Adrenal gland (tissue), 9 donors: ENCODE measurements at regions not wholly inside any gene's neighbourhood (a gene's known extent, or its start where the extent isn't known, plus 50 kb on each side); places are given as distances from the start of the nearest gene placed in this dataset.

Experiments used
- DNase-seq, 7 donors: peaks; one replicate each; pipeline ENCODE4 v3.0.0-alpha.2; 2019 to 2020
- H3K27ac ChIP-seq, 5 donors: fragments of 200-600 bp; sonication (generic) in 4 of 5; 1 replicate in 3 of 5; 2 replicates in 2 of 5; pipeline versions ENCODE4 v1.5.1 to v1.8.0; 2016 to 2020; ENCODE audit warnings: mild to moderate bottlenecking in 1 of 5
- H3K27me3 ChIP-seq: fragments of 200-600 bp; 2 replicates; pipeline ENCODE4 v1.8.0; 2021
- H3K36me3 ChIP-seq, 2 donors: fragments of 200-600 bp; replicated peaks in 1 of 2; 1 replicate in 1 of 2; 2 replicates in 1 of 2; pipeline versions ENCODE4 v1.5.1 to v1.8.0; 2018 to 2022
- H3K4me1 ChIP-seq, 2 donors: fragments of 200-600 bp; replicated peaks in 1 of 2; 1 replicate in 1 of 2; 2 replicates in 1 of 2; pipeline versions ENCODE4 v1.5.1 to v1.8.0; 2018 to 2021
- H3K4me3 ChIP-seq, 4 donors: fragments of 200-600 bp; sonication (generic) in 3 of 4; one replicate each; pipeline ENCODE4 v1.5.1; 2016 to 2018
- H3K9me3 ChIP-seq, 3 donors: fragments of 200-600 bp; sonication (generic) in 1 of 3; replicated peaks in 1 of 3; 1 replicate in 2 of 3; 2 replicates in 1 of 3; pipeline versions ENCODE4 v1.5.1 to v1.8.0; 2016 to 2021
- POLR2A ChIP-seq, 2 donors: fragments of 450-650 bp; IDR thresholded peaks; one replicate each; pipeline ENCODE4 v1.6.1; 2017; ENCODE audit warnings: antibody characterized with exemption in 2 of 2, mild to moderate bottlenecking in 2 of 2, moderate library complexity in 1 of 2
- WGBS, 4 donors: extraction: QIAGEN DNeasy Blood & Tissue Kit in 2 of 4; methylation state at CpG; one replicate each; pipeline versions ENCODE4 v1.1.5 to v1.1.7; 2013 to 2017; 5-methylcytosine and 5-hydroxymethylcytosine counted together
- intact Hi-C, 2 donors: fragments of 100-400 bp; cut with DNase I; formaldehyde crosslinking; loops; one replicate each; pipeline versions ENCODE4 v1.14.1 to v1.15.0; 2022 to 2023
- TF ChIP-seq, protein P1 (sequence below), 6 experiments: fragments of 450-650 bp in 4 of 6; fragments of 200-600 bp in 2 of 6; sonication (generic) in 1 of 6; IDR thresholded peaks; 1 replicate in 5 of 6; 2 replicates in 1 of 6; pipeline versions ENCODE4 v1.5.1 to v1.8.0; 2016 to 2021; ENCODE audit warnings: antibody characterized with exemption in 6 of 6, mild to moderate bottlenecking in 2 of 6, moderate library complexity in 1 of 6
- donor health status: healthy with polysubstance abuse.
- donor health status: Bipolar disorder and iron deficiency.
- donor health status: DM: yes; HTN: yes; CAD: no.
- donor health status: DM: no; HTN: no; CAD: no.
- donor health status: DM: no; HTN: no; CAD: no.

DNA sequence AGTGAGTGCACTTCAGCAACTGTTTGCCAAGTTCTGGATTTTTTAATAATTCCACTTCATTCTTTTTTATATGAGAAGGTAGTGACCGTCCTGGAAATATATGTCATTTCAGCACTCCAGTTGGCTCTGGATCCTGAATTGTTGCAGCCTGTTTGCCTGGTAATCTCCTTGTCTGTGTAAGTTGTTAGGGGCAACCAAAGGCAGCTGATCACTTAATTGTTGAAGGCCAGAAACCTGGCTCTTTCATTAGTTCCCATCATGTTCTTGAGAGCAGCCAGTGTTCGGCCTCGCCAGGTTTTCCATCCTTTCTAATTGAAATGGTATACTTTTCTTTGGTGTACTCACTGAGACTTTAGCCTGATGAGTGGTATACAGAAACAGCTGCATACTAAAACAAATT is 168.6 kb downstream of the SOX2 start:
- intact Hi-C loops, result no loop called here
- H3K4me1 ChIP-seq, result no peaks in the 10 kb centered on the region
- H3K36me3 ChIP-seq, result no peaks in the 10 kb centered on the region
- H3K27me3 ChIP-seq, result no peaks in the 10 kb centered on the region
- H3K4me3 ChIP-seq, result no peak overlapping the region
- H3K27ac ChIP-seq, result no peak overlapping the region
- no peak for TF ChIP-seq POLR2A (IDR thresholded peaks at IDR 0.05)
- TF ChIP-seq, protein P1, sequence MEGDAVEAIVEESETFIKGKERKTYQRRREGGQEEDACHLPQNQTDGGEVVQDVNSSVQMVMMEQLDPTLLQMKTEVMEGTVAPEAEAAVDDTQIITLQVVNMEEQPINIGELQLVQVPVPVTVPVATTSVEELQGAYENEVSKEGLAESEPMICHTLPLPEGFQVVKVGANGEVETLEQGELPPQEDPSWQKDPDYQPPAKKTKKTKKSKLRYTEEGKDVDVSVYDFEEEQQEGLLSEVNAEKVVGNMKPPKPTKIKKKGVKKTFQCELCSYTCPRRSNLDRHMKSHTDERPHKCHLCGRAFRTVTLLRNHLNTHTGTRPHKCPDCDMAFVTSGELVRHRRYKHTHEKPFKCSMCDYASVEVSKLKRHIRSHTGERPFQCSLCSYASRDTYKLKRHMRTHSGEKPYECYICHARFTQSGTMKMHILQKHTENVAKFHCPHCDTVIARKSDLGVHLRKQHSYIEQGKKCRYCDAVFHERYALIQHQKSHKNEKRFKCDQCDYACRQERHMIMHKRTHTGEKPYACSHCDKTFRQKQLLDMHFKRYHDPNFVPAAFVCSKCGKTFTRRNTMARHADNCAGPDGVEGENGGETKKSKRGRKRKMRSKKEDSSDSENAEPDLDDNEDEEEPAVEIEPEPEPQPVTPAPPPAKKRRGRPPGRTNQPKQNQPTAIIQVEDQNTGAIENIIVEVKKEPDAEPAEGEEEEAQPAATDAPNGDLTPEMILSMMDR (IDR thresholded peaks at IDR 0.05), result no peak
- H3K9me3 ChIP-seq, result no peaks in the 10 kb centered on the region
- peak in 1 of 7 donors; percentile 64 for DNase-seq
- WGBS, 4 donors, result 76 to 79% (median 77%) methylated on average over 3 of the region's 3 CpGs

DNA sequence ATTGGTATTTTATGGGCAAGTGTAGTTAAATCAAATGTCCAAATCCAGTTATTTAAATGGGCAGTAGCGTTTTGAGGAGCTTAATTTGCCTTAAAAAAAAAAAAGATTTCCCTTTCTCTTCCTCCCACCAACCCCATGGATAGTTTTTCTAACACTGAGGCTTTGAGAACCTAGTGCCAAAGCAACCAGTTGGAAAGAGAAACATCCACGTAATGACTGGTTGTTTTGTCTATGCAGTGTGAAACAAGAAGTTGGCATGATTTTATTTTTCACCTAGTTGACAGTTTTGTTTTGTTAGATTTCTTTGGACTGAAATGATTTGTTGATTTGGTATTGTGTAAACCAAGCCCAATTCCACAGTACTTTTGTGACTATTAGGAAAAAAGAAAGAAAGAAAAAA is 170.0 kb downstream of the SOX2 start:
- Histone ChIP-seq H3K4me1 (no peaks in the 10 kb centered on the region), H3K9me3 (no peaks in the 10 kb centered on the region), H3K27ac (no peak overlapping the region), H3K27me3 (no peaks in the 10 kb centered on the region), H3K4me3 (no peak overlapping the region), H3K36me3 (no peaks in the 10 kb centered on the region)
- intact Hi-C loops, result no loop called here
- TF ChIP-seq, protein P1 (IDR thresholded peaks at IDR 0.05), result no peak
- no peak for TF ChIP-seq POLR2A (IDR thresholded peaks at IDR 0.05)
- WGBS, 4 donors, result 42 to 76% (median 61%) methylated on average over 2 of the region's 2 CpGs
- DNase-seq, result no peak

DNA sequence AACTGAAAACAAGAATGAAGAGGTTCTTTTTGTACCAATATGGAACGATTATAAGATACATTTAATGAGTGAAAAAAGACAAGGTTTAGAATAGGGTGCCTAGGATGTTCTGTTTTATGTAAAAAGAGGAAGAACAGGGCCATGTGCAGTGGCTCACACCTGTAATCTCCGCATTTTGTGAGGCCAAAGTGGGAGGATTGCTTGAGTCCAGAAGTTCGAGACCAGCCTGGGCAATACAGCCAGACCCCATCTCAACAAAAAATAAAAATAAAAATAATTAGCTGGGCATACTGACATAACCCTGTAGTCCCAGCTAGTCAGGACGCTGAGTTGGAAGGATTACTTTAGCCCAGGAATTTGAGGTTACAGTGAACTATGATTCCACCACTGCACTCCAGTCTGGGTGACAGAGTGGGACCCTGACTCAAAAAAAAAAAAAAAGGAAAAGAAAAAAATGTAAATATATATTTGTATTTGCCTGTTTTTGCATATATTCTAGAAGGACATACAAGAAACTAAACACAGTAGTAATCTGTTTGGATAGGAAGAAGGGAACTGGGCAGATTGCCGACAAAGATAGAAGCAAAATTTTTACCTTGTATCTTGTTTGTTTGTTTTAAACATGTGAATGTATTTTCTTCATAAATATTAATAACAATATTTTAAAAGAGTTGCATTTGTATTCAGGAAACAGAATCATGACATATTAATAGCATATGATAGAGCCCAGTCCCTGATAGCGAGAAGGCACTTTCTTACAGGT is 174.3 kb downstream of the SOX2 start:
- H3K4me1 ChIP-seq, result no peaks in the 10 kb centered on the region
- H3K36me3 ChIP-seq, result no peaks in the 10 kb centered on the region
- no peak overlapping the region for H3K4me3 ChIP-seq
- intact Hi-C loops, result no loop called here
- H3K27me3 ChIP-seq, result no peaks in the 10 kb centered on the region
- no peak overlapping the region for H3K27ac ChIP-seq
- no peak for DNase-seq
- WGBS, 4 donors, result 73 to 80% (median 75%) methylated on average over 6 of the region's 6 CpGs
- H3K9me3 ChIP-seq, result no peaks in the 10 kb centered on the region
- TF ChIP-seq, protein P1 (IDR thresholded peaks at IDR 0.05), result no peak
- no peak for TF ChIP-seq POLR2A (IDR thresholded peaks at IDR 0.05)

DNA sequence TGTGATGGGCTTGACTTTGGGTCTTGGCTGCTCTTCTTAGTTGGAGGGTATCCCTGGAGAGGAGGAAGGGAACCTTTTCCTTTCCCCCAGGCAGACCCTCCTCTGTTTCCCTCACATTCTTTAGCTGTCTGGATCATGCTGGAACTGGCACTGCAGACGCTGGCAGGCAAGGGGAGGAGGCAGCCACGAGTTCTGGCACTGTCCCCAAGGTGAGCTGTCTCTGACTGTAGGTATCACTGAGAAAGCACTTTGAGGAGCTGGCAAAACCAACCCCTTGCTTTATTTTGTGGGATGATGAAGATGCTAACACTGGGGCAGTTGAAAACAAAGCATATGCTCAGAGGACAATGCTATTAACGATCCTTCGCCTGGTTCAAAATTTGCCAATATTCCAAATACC is 175.0 kb downstream of the SOX2 start:
- Histone ChIP-seq H3K4me1 (no peaks in the 10 kb centered on the region), H3K36me3 (no peaks in the 10 kb centered on the region), H3K27ac (no peak overlapping the region), H3K27me3 (no peaks in the 10 kb centered on the region), H3K9me3 (no peaks in the 10 kb centered on the region), H3K4me3 (no peak overlapping the region)
- WGBS, 4 donors, result 55 to 65% (median 58%) methylated on average over 4 of the region's 4 CpGs
- no peak for TF ChIP-seq POLR2A (IDR thresholded peaks at IDR 0.05)
- DNase-seq, result no peak
- intact Hi-C loops, result no loop called here

DNA sequence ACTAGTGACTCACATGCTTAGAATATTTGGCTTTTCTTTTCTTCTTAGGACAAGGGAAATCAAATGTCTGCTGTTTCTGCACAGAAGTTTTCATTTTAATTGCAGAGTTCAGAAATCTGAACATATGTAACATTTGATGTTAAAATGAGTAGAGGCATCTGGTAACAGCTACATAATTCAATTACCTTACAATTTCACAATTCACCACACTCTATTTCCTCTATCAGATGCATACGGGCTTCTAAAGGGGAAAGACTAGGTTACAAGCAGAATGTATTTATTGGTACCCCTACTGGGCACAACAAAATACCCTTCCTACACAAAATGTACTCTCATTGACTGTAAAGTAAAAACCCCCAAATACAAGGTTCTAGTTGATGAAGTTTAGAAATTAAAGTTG is 176.0 kb downstream of the SOX2 start:
- Histone ChIP-seq H3K4me3 (no peak overlapping the region), H3K27ac (no peak overlapping the region), H3K36me3 (no peaks in the 10 kb centered on the region), H3K9me3 (no peaks in the 10 kb centered on the region), H3K4me1 (no peaks in the 10 kb centered on the region), H3K27me3 (no peaks in the 10 kb centered on the region)
- no peak for DNase-seq
- TF ChIP-seq, protein P1 (IDR thresholded peaks at IDR 0.05), result no peak
- no peak for TF ChIP-seq POLR2A (IDR thresholded peaks at IDR 0.05)
- WGBS, 4 donors, result 52 to 58% (median 57%) methylated on average over 1 of the region's 1 CpG
- intact Hi-C loops, result no loop called here
